Upper lobe of right lung (tissue), 1 donor: ENCODE measurements at regions not wholly inside any gene's neighbourhood (a gene's known extent, or its start where the extent isn't known, plus 50 kb on each side); places are given as distances from the start of the nearest gene placed in this dataset.

ENCODE experiments used
- ATAC-seq: fragments of 200-7000 bp; cut with Tn5 transposase; one replicate; pipeline ENCODE4 v1.9.1; 2020; ENCODE audit warnings: mild to moderate bottlenecking, moderate library complexity
- DNase-seq: peaks from one replicate; pipeline ENCODE4 v3.0.0-alpha.2; 2020
- H3K27ac ChIP-seq: fragments of 200-600 bp; one replicate; pipeline ENCODE4 v1.8.0; 2022
- H3K27me3 ChIP-seq: fragments of 200-600 bp; one replicate; pipeline ENCODE4 v1.8.0; 2022; ENCODE audit warnings: mild to moderate bottlenecking
- H3K36me3 ChIP-seq: fragments of 200-600 bp; one replicate; pipeline ENCODE4 v1.8.0; 2022
- H3K4me1 ChIP-seq: fragments of 200-600 bp; one replicate; pipeline ENCODE4 v1.8.0; 2022
- H3K4me3 ChIP-seq: fragments of 200-600 bp; one replicate; pipeline ENCODE4 v1.8.0; 2022; ENCODE audit warnings: mild to moderate bottlenecking
- H3K9me3 ChIP-seq: fragments of 200-600 bp; one replicate; pipeline ENCODE4 v1.8.0; 2022
- CTCF ChIP-seq: fragments of 200-600 bp; IDR thresholded peaks from one replicate; pipeline ENCODE4 v1.8.0; 2022; ENCODE audit warnings: antibody characterized with exemption
- intact Hi-C: fragments of 100-400 bp; cut with DNase I; formaldehyde crosslinking; loops from one replicate; pipeline ENCODE4 v1.11.0; 2022
- donor health status: DM: no; HTN: yes; CAD: no; lungs with severe emphysema.

- ATAC-seq: no peak
- no peak for TF ChIP-seq CTCF
- H3K4me1 ChIP-seq: no peaks in the 10 kb centered on the region
Observed at GRCh38 chr2:64342195-64343099, 111.5 kb upstream of the LGALSL start.

GRCh38 chr2:64344999-64345576 lies 108.9 kb upstream of the LGALSL start:
- H3K36me3 ChIP-seq: no peaks in the 10 kb centered on the region
- H3K4me1 ChIP-seq: no peaks in the 10 kb centered on the region
- TF ChIP-seq CTCF: no peak
- no peak overlapping the region for H3K27ac ChIP-seq
- H3K27me3 ChIP-seq: no peaks in the 10 kb centered on the region
- DNase-seq (no peak), ATAC-seq (no peak)
- H3K9me3 ChIP-seq: no peaks in the 10 kb centered on the region
- intact Hi-C loops: no loop called here
- H3K4me3 ChIP-seq: no peak overlapping the region

More at GRCh38 chr2:64342195-64343099, 111.5 kb upstream of the LGALSL start:
- no peak overlapping the region for H3K4me3 ChIP-seq
- no peak for DNase-seq
- no peaks in the 10 kb centered on the region for H3K27me3 ChIP-seq
- no peaks in the 10 kb centered on the region for H3K36me3 ChIP-seq
- intact Hi-C loops: no loop called here
- H3K27ac ChIP-seq: no peak overlapping the region
- no peaks in the 10 kb centered on the region for H3K9me3 ChIP-seq

GRCh38 chr2:64345998-64346397 lies 108.0 kb upstream of the LGALSL start:
- TF ChIP-seq CTCF: no peak
- Histone ChIP-seq H3K4me3 (no peak overlapping the region), H3K27me3 (no peaks in the 10 kb centered on the region), H3K9me3 (no peaks in the 10 kb centered on the region), H3K27ac (no peak overlapping the region), H3K4me1 (no peaks in the 10 kb centered on the region), H3K36me3 (no peaks in the 10 kb centered on the region)
- ATAC-seq (no peak), DNase-seq (no peak)
- intact Hi-C loops: no loop called here

GRCh38 chr2:64348386-64349130 lies 105.4 kb upstream of the LGALSL start:
- H3K27me3 ChIP-seq: no peaks in the 10 kb centered on the region
- no peak for TF ChIP-seq CTCF
- no peaks in the 10 kb centered on the region for H3K36me3 ChIP-seq
- no peak overlapping the region for H3K27ac ChIP-seq
- H3K4me1 ChIP-seq: no peaks in the 10 kb centered on the region
- ATAC-seq (no peak), DNase-seq (no peak)
- H3K4me3 ChIP-seq: no peak overlapping the region
- intact Hi-C loops: no loop called here
- H3K9me3 ChIP-seq: no peaks in the 10 kb centered on the region

- intact Hi-C loops: no loop called here
- H3K36me3 ChIP-seq: no peaks in the 10 kb centered on the region
- TF ChIP-seq CTCF: no peak
- no peak overlapping the region for H3K4me3 ChIP-seq
- no peaks in the 10 kb centered on the region for H3K4me1 ChIP-seq
- H3K27me3 ChIP-seq: no peaks in the 10 kb centered on the region
- no peaks in the 10 kb centered on the region for H3K9me3 ChIP-seq
- H3K27ac ChIP-seq: no peak overlapping the region
- no peak for ATAC-seq
- DNase-seq: no peak
Observed at GRCh38 chr2:64349131-64349530, 104.8 kb upstream of the LGALSL start.
